Stimulated activated CD4-positive, alpha-beta T cell treated with anti-CD3 and anti-CD28 coated beads, Interleukin-4, amount 100 ng/mL, for 1 hour (primary cell): ENCODE measurements at regions not wholly inside any gene's neighbourhood (a gene's known extent, or its start where the extent isn't known, plus 50 kb on each side); places are given as distances from the start of the nearest gene placed in this dataset.

Experiments used
- DNase-seq: peaks from one replicate; pipeline ENCODE4 v3.0.0-alpha.2; 2020

DNA sequence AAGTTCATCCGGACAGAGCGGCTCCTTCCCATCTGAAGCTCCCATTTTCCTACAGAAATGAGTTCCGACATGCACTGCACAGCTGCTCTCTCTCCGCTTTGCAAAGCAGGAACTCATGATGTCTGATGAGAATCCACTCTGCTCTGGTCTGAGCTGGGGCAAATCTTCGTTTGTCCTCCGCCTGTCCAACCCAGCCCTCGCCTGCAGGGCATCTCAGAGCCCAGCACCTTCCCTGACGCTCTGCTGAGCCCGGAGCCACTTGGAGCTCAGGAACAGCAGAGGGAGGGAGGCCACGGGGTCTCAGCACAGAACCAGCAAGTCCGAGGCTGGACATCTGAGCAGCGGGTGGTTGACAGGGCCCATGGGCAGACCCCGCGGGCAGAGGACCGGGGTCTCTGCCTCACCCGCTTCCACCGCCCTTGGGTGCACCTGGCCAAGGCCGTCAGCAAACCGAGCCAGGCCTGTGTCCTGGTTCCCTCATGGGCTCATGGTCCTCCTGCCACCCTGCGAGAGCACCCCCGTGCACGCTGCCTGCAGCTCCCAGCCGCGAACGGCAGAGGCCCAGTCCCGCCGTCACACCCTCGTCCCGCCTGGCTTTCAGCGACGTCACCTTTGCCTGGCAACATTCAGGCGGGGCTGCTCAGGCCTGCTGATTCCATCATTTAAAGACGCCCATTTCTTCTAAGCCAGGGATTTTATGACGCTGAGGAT, 78.5 kb upstream of the BHLHE23 start:
- DNase-seq: no peak

- no peak for DNase-seq
Measured at GRCh38 chr20:63084563-63084927, 77.8 kb upstream of the BHLHE23 start.

DNA sequence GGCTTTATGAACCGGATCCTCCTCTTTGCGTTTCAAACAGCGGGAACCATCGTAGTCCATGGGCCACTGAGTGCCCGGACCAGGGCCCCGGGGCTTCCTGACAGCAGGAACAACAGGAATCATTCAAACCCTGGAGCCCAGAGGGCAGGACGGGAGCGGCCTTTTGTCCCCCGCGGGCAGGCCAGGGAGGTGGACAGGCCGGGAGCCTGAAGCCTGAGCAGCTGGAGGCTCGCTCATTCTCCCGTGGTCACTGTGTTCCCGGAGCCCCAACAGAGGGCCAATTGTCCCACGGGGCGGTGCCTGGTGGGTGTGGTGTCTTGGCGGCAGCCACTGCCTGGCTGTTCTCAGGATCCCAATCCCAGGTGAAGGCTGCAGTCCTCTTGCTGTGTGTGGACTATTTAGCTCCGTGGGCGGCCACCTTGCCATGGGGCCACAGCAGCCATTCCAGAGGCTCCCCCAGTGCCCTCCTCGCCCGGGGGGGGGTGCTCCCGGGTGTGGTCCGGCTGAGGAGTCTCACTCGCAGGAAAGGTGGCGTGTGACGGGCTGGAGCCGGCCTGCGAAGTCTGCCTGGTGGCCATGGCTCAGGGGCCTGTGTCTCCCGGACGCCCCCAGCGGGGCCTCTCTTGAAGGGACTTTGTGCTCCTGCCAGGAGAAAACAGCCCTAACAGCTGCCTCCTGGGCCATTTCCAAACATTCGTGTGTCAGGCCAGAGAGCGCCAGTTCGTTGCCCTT, 77.2 kb upstream of the BHLHE23 start:
- DNase-seq: no peak

GRCh38 chr20:63082939-63083735, 76.4 kb upstream of the BHLHE23 start:
- DNase-seq: no peak

DNA sequence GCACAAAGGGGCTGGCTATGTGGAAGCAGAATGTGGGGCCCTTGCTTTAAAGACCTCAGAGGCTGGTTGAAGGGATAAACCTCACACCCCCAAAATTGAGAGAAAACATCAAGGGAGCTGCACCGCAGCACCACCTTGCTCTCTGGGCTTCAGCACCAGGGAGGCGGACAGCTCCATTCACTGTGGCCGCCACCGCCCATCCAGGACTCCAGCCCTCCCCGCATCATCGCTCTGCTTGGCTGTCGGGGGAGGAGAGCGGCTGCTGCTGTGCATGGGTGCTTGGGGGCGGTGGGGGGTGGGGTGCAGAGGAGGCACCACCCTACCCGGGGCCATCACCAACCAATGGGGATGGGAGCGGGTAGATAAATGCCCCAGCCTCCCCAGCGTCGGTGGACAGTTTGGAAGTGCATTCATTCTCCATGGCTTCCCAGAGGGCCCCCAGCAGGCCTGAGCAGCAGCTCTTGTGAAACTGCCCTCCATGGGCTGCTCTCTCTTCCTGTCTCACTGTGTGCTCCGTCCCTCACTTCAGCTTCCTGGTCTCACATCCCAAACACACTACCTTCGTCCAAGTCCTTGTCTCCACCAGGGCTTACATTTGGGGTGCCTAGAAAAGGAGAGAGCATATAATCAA, 75.7 kb upstream of the BHLHE23 start:
- peak; percentile 33 for DNase-seq

- DNase-seq: no peak
Measured at GRCh38 chr20:63081831-63082230, 75.1 kb upstream of the BHLHE23 start.

DNA sequence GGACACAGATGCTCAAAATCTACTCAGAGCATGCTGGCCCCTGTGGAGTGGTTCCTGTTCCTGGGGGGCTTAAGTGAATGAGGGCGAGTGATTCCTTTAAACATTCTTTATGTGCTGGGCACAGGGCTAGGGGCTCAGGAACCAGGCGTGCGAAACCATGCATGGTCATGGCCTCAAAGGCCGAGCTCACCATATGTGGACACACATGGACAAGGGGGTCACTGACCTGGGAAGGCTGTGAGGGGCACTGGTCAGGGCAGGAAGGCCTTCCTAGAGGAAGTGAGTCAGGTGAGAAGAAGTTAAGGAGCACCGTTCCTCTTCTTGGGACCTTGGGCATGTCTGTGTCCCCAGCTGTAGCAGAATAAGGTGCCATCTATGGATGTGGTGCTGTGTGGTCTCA, 74.6 kb upstream of the BHLHE23 start:
- DNase-seq: no peak

- no peak for DNase-seq
Measured at GRCh38 chr20:63080811-63081210, 74.0 kb upstream of the BHLHE23 start.

DNA sequence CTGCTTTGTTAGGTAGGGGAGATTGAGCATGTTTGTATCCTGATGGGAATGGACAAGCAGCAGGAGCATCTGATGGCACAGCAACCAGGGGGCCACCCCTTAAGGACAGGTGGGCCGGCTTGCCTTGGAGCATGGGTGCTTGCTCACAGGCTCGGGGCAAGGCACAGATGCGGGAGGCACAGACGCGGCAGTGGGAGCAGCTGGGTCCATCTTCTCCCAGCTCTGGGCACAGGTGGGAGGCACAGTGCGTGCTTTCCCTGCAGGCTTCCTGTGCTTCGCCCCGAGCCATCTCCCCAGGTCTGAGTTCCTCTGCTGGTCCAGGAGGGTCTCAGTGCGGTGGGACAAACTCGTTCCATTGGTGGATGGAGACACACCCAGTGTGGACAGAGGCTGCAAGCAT, 73.6 kb upstream of the BHLHE23 start:
- no peak for DNase-seq

DNA sequence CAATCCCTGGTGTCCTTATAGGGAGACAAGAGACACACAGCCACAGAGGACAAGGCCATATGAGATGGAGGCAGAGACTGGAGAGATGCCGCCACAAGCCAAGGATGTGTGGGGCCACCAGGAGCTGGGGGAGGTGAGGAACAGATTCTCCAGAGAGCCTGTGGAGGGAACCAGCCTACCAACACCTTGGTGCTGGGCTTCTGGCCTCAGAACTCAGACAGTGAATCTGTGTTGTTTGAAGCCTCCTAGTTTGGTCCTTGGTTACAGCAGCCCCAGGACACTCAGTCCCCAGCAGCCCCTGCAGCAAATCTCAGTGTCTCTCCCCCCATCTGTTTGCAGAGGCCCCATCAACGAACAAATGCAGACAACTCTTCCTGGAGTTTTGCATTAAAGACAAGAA, 73.2 kb upstream of the BHLHE23 start:
- no peak for DNase-seq

DNA sequence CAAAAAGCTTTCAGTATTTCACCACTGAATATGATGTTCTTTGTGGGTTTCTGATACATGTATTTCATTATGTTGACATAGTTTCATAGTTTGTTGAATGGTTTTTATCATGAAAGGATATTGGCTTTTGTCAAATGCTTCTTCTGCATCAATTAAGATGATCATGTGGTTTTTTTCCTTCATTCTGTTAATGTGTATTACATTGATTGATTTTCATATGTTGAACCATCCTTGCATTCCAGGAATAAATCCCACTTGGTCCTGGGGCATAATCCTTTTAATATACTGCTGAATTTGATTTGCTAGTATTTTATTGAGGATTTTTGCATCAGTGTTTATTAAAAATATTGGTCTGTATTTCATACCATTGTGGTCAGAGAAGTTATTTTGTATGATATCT, 70.9 kb upstream of the BHLHE23 start:
- DNase-seq: no peak

- no peak for DNase-seq
Measured at GRCh38 chr20:63076421-63076820, 69.7 kb upstream of the BHLHE23 start.

DNA sequence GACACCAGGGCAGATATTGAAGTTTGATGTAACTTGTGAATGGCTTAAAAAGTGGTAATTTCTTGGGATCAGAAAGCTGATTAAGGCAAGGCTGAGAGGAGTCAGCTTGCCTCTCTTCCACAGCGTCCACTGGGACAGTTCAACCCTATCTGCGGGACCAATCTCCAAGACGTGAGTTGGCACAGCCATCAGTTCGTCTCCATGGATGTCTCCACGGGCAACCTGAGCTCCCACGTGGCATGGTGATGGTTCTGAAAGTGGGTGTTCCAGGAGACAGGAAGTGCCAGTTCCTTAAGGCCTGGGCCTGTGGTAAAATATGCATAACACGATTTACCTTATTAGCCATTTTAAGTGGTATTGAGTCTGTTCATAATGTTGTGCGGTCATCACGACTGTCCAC, 67.9 kb upstream of the BHLHE23 start:
- no peak for DNase-seq

GRCh38 chr20:63074182-63074581, 67.4 kb upstream of the BHLHE23 start:
- DNase-seq: no peak

DNA sequence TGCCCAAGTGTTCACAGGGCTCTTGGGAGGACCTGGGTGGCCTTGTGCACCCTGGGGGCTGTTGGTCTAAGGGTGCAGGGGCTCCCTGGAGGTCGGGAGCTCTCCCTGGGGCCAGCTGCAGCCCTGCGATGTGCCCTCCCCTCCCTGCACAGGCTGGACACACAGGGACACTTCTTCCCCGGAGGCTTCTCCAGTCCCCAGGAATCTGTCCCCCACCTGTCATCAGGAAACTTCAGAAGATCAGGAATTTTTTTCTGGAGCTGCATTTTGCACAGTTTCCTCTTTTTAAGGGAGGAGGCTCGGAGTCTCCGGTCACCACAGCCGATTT, 66.9 kb upstream of the BHLHE23 start:
- no peak for DNase-seq

DNA sequence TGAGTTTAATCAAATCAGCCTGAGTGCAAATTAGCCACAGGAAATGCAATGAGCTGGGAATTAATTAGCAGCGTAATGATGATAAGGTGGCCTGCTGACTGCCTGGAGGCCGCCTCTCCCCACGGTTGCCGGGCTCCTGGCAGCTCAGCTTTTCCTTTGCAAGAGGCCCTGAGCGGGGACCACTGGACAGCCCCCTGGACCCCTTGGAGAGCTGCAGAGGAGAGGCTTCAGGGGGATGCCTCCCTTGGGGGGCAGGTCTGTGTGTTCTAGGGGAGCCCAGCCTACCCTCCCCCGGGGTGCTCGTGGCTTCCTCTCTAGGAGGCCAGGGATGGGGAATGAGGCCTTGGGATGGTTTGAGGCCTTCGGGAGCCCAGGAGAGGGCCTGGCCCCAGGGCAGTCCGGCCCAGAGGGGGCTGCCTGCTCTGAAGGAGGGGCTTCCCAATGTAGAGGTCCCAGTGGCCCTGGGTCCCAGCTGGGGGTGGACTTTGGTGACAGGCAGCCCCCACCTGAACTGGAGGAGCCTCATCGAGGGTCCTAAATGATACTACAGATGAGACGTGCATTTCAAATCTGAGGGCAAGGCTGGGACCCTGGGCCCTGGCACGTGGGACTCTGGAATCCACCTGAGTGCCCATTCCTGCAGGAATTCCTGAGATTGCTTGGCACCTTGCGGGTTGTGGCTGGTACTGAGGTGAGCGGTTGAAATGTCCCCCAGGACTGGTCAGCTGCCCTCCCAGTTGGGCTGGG, 66.4 kb upstream of the BHLHE23 start:
- no peak for DNase-seq

GRCh38 chr20:63072231-63072791, 65.5 kb upstream of the BHLHE23 start:
- no peak for DNase-seq

- peak; percentile 41 for DNase-seq
Measured at GRCh38 chr20:63071541-63072181, 64.9 kb upstream of the BHLHE23 start.

DNA sequence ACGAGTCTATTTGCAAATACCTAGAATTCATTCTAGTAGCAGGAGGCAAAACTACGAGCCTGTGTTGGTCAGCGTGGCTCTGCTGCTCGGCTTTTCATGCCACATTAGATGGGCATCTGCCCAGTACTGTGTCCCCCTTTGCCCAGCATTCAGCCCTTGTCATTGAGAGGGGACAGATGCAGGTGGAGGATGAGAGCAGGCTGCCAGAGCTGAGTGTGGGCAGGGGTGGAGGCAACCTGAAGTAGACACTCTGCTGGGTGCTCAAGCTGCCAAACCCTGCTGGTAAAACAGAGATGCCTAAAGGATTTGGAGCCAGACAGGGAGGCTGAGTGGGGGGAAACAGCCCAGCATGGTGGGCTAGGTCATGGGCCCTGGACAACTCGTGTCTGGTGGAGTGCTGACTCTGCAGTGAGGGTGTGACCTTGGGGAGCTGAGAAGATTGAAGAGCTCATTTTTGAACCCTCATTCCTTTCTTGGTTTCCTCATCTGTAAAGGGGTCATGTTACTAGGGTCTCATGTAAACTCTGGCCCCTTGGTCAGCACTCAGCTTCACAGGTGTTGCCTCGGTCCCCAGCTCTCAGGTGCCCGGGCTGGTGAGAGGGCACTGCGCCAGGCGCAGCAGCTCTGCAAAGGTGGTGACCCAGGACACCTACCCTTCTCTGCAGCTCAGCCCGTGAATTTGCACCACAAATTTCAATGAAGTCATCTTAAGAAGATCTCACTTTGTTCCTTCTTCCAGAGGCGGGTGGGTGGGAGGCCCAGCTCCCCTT, 64.2 kb upstream of the BHLHE23 start:
- DNase-seq: no peak

- DNase-seq: no peak
Measured at GRCh38 chr20:63070301-63070625, 63.5 kb upstream of the BHLHE23 start.

GRCh38 chr20:63068711-63069367, 62.1 kb upstream of the BHLHE23 start:
- DNase-seq: no peak
